Dermis microvascular lymphatic vessel endothelial cell (primary cell): ENCODE measurements at regions not wholly inside any gene's neighbourhood (a gene's known extent, or its start where the extent isn't known, plus 50 kb on each side); places are given as distances from the start of the nearest gene placed in this dataset.
"Not testable (repeated sequence)": the region's sequence is repeated elsewhere in the genome, so short reads cannot be mapped to it uniquely, and the experiment has no call there.

ENCODE experiments used
- DNase-seq, 2 donors: peaks; one replicate each; pipeline versions ENCODE4 v3.0.0 to v3.0.0-alpha.2; 2010; ENCODE audit warnings: low read depth in 2 of 2

DNA sequence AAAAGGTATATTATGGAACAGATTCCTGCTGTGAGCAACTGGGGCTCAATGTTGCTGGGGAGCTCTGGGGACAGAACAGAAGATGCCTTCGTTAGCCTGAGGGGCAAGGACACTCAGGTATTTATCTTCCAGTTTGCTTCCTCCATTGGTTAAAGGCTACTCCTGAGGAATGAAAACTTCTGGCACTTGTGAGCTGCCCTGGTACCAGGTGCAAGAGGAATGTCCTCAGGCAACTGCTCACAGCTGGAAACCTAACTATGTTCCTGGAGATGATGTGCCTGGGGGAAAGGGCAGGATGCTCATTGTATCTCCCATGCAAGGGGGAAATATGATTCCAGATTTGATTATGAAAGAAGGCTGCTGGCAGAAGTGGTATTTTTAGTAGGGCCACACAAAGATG, 54.0 kb upstream of the BBX start:
- DNase-seq, result no peak

DNA sequence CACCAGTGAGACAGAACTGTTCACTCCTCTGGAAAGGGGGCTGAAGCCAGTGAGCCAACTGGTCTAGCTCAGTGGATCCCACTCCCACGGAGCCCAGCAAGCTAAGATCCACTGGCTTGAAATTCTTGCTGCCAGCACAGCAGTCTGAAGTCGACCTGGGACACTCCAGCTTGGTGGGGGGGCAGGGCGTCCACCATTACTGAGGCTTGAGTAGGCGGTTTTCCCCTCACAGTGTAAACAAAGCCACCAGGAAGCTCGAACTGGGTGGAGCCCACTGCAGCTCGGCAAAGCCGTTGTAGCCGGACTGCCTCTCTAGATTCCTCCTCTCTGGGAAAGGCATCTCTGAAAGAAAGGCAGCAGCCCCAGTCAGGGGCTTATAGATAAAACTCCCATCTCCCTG, 52.3 kb upstream of the BBX start:
- not testable (repeated sequence) for DNase-seq
